OCI-LY7 (cell line): ENCODE measurements at regions not wholly inside any gene's neighbourhood (a gene's known extent, or its start where the extent isn't known, plus 50 kb on each side); places are given as distances from the start of the nearest gene placed in this dataset.

Experiments used
- BruUV-seq: library from RNA; stranded (reverse); fragments of 400-500 nt; replicated peaks from 2 replicates; lab custom pipeline; 2021; lab: Mats Ljungman, UMichigan
- CTCF ChIA-PET: fragments of 300-600 bp; sonication (Branson Sonifier 250); formaldehyde crosslinking; loops from one replicate; lab custom pipeline; 2022; ENCODE audit warnings: antibody characterized with exemption; ENCODE audit not compliant: unreplicated experiment; lab: Charles Lee
- POLR2A ChIA-PET: fragments of 300-600 bp; sonication (Branson Sonifier 250); formaldehyde crosslinking; loops from one replicate; lab custom pipeline; 2022; ENCODE audit warnings: antibody characterized with exemption; lab: Charles Lee
- DNase-seq: peaks from one replicate; pipeline ENCODE4 v3.0.0-alpha.2; 2015; ENCODE audit warnings: low spot score
- H2AFZ ChIP-seq: fragments of 200-600 bp; sonication (generic), shearing (Covaris generic); 2 replicates; pipeline ENCODE4 v1.6.1; 2014; ENCODE audit warnings: mild to moderate bottlenecking, antibody characterized with exemption, low read length, moderate library complexity
- H3K27ac ChIP-seq: fragments of 200-600 bp; sonication (generic); 2 replicates; pipeline ENCODE4 v1.5.1; 2014; ENCODE audit warnings: mixed run types, low read depth, mild to moderate bottlenecking, moderate library complexity, low read length, inconsistent platforms; ENCODE audit not compliant: poor library complexity, severe bottlenecking
- H3K36me3 ChIP-seq: fragments of 200-600 bp; sonication (generic); 2 replicates; pipeline ENCODE4 v1.6.1; 2014; ENCODE audit warnings: mild to moderate bottlenecking, antibody characterized with exemption, low read length, moderate library complexity, mixed read lengths; ENCODE audit not compliant: insufficient read depth
- H3K4me1 ChIP-seq: fragments of 200-600 bp; sonication (generic); 2 replicates; pipeline ENCODE4 v1.5.1; 2014; ENCODE audit warnings: mild to moderate bottlenecking, low read length; ENCODE audit not compliant: insufficient read depth, poor library complexity, severe bottlenecking
- H3K4me2 ChIP-seq: fragments of 200-600 bp; sonication (generic); 2 replicates; pipeline ENCODE4 v1.6.1; 2014; ENCODE audit warnings: mild to moderate bottlenecking, low read length
- H3K4me3 ChIP-seq: fragments of 200-600 bp; sonication (generic); 2 replicates; pipeline ENCODE4 v1.5.1; 2014; ENCODE audit warnings: mild to moderate bottlenecking, low read depth, low read length; ENCODE audit not compliant: poor library complexity, severe bottlenecking
- H3K79me2 ChIP-seq: fragments of 200-600 bp; sonication (generic); 2 replicates; pipeline ENCODE4 v1.6.1; 2016; ENCODE audit warnings: low read depth, mild to moderate bottlenecking, low read length, moderate library complexity, mixed read lengths; ENCODE audit not compliant: insufficient read depth
- H3K9me2 ChIP-seq: fragments of 200-600 bp; sonication (generic); 2 replicates; pipeline ENCODE4 v1.6.1; 2016; ENCODE audit warnings: mild to moderate bottlenecking, low read length, mixed read lengths; ENCODE audit not compliant: insufficient read depth
- H3K9me3 ChIP-seq: fragments of 200-600 bp; sonication (generic); 2 replicates; pipeline ENCODE4 v1.6.1; 2014; ENCODE audit warnings: mild to moderate bottlenecking, mixed run types, low read length, mixed read lengths
- H4K20me1 ChIP-seq: fragments of 200-600 bp; sonication (generic); 2 replicates; pipeline ENCODE4 v1.6.1; 2014; ENCODE audit warnings: mild to moderate bottlenecking, antibody characterized with exemption, low read length, moderate library complexity, mixed read lengths; ENCODE audit not compliant: insufficient read depth
- EZH2phosphoT487 ChIP-seq: fragments of 200-600 bp; sonication (generic); IDR thresholded peaks from 2 replicates; pipeline ENCODE4 v1.6.1; 2018; ENCODE audit warnings: low read depth, borderline replicate concordance, mild to moderate bottlenecking, mixed run types, antibody characterized with exemption, low read length, moderate library complexity, mixed read lengths
- intact Hi-C: fragments of 100-400 bp; cut with micrococcal nuclease; formaldehyde crosslinking; loops from one replicate; pipeline ENCODE4 v1.10.0; 2022; ENCODE audit not compliant: unreplicated experiment
- TF ChIP-seq, protein P1 (sequence below): fragments of 200-600 bp; sonication (generic); conservative IDR thresholded peaks from 2 replicates; pipeline ENCODE4 v1.5.1; 2014; ENCODE audit warnings: mild to moderate bottlenecking, antibody characterized with exemption, low read length, moderate library complexity, mixed read lengths

GRCh38 chr2:7468955-7469354 is 551.7 kb downstream of the RNF144A start:
- no peak for TF ChIP-seq EZH2phosphoT487
- TF ChIP-seq, protein P1, sequence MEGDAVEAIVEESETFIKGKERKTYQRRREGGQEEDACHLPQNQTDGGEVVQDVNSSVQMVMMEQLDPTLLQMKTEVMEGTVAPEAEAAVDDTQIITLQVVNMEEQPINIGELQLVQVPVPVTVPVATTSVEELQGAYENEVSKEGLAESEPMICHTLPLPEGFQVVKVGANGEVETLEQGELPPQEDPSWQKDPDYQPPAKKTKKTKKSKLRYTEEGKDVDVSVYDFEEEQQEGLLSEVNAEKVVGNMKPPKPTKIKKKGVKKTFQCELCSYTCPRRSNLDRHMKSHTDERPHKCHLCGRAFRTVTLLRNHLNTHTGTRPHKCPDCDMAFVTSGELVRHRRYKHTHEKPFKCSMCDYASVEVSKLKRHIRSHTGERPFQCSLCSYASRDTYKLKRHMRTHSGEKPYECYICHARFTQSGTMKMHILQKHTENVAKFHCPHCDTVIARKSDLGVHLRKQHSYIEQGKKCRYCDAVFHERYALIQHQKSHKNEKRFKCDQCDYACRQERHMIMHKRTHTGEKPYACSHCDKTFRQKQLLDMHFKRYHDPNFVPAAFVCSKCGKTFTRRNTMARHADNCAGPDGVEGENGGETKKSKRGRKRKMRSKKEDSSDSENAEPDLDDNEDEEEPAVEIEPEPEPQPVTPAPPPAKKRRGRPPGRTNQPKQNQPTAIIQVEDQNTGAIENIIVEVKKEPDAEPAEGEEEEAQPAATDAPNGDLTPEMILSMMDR = no peak
- no peaks in the 10 kb centered on the region for H4K20me1 ChIP-seq
- no peak overlapping the region for H3K4me3 ChIP-seq
- no TSS peak for BruUV-seq
- H3K4me2 ChIP-seq = no peak overlapping the region
- ChIA-PET POLR2A (interaction anchor here (0.6 to 1.7 kb wide), 2 partner anchors 16 to 172 kb away, joined by 3 to 5 read pairs; no protein-coding TSS in a partner anchor), CTCF (no interaction called here)
- intact Hi-C loops = no loop called here
- H3K9me2 ChIP-seq = no peaks in the 10 kb centered on the region
- H3K79me2 ChIP-seq = no peaks in the 10 kb centered on the region
- H3K27ac ChIP-seq = no peak overlapping the region
- DNase-seq = no peak
- H3K9me3 ChIP-seq = no peaks in the 10 kb centered on the region
- H3K36me3 ChIP-seq = no peaks in the 10 kb centered on the region
- H2AFZ ChIP-seq = no peak overlapping the region
- H3K4me1 ChIP-seq = no peaks in the 10 kb centered on the region

DNA sequence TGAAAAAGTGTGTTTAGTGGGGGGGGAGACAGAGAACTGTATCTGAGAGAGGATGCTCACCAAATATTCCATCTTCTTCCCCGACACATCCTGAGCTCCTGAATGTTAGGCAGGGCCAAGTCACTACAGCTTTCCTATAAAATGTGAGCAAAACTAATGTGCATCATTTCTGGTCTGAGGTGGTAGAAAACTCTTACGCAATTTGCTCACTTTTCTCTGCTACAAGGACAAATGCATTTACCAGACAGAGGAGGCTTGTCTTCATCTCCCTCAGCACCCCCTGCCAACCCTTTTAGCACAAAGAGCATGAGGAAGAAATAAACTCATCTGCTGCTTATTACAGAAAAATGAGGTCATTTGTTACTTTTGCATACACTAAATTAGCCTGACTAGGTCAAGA is 554.0 kb downstream of the RNF144A start:
- Histone ChIP-seq H4K20me1 (no peaks in the 10 kb centered on the region), H3K4me1 (no peaks in the 10 kb centered on the region), H3K9me3 (no peaks in the 10 kb centered on the region), H3K79me2 (no peaks in the 10 kb centered on the region), H3K9me2 (no peaks in the 10 kb centered on the region), H3K4me2 (no peak overlapping the region), H3K27ac (no peak overlapping the region), H3K36me3 (no peaks in the 10 kb centered on the region), H2AFZ (no peak overlapping the region), H3K4me3 (no peak overlapping the region)
- no peak for TF ChIP-seq EZH2phosphoT487
- TF ChIP-seq, protein P1 = no peak
- CTCF ChIA-PET = no interaction called here
- no TSS peak for BruUV-seq
- POLR2A ChIA-PET = no interaction called here
- DNase-seq = no peak
- intact Hi-C loops = no loop called here

DNA sequence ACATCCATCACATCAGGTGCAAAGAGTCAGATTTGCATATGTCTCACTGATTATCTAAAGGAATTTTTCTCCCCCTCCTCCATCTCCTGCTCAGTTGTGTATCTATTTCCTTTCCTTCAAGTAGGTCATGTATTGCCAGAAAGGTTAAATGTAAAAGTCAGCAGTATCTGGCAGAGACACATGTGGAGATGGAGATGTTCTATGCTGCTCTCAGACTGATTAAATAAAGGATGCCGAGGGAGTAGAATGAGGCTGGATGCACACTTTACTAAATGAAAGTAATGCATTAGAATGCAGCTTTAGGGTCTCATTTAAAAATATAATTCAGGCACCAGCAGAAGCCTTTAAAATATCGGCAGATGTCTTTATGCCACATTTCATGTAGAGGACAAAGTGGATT is 555.3 kb downstream of the RNF144A start:
- no peaks in the 10 kb centered on the region for H3K36me3 ChIP-seq
- no peak for DNase-seq
- no peak overlapping the region for H3K4me3 ChIP-seq
- no TSS peak for BruUV-seq
- CTCF ChIA-PET = no interaction called here
- no peak overlapping the region for H2AFZ ChIP-seq
- H3K79me2 ChIP-seq = no peaks in the 10 kb centered on the region
- POLR2A ChIA-PET = interaction anchor here (1.4 kb wide), 1 partner anchor 10 kb away, joined by 5 read pairs; no protein-coding TSS in a partner anchor
- H3K4me2 ChIP-seq = no peak overlapping the region
- no peak overlapping the region for H3K27ac ChIP-seq
- no peaks in the 10 kb centered on the region for H3K9me3 ChIP-seq
- TF ChIP-seq, protein P1 = no peak
- no peak for TF ChIP-seq EZH2phosphoT487
- no peaks in the 10 kb centered on the region for H3K4me1 ChIP-seq
- intact Hi-C loops = no loop called here
- no peaks in the 10 kb centered on the region for H3K9me2 ChIP-seq
- no peaks in the 10 kb centered on the region for H4K20me1 ChIP-seq
